K562 (cell line): ENCODE measurements at regions not wholly inside any gene's neighbourhood (a gene's known extent, or its start where the extent isn't known, plus 50 kb on each side); places are given as distances from the start of the nearest gene placed in this dataset.

Experiments
- ATAC-seq: fragments of 200-7000 bp; cut with Tn5 transposase; 3 replicates; pipeline ENCODE4 v1.9.1; 2020; ENCODE audit warnings: moderate library complexity
- BruUV-seq: library from RNA; stranded (reverse); fragments of 400-500 nt; replicated peaks from 2 replicates; lab custom pipeline; 2021; lab: Mats Ljungman, UMichigan
- CTCF ChIA-PET: fragments of 300-600 bp; formaldehyde crosslinking; extraction: SDS; loops from one replicate; lab custom pipeline; 2021; ENCODE audit warnings: low intra/inter-chr PET ratio; lab: Yijun Ruan, JAX
- POLR2A ChIA-PET: fragments of 300-600, 350-650 bp; sonication (Branson Sonifier 250); formaldehyde crosslinking; extraction: SDS; loops from one replicate; lab custom pipeline; 2021; ENCODE audit warnings: antibody characterized with exemption, inconsistent platforms; lab: Yijun Ruan, JAX
- DNase-seq, 4 experiments: peaks; one replicate each; pipeline versions ENCODE4 v3.0.0 to v3.0.0-alpha.2; 2011 to 2018; ENCODE audit warnings: low spot score in 3 of 4, mixed read lengths in 3 of 4; ENCODE audit errors: extremely low read depth in 1 of 4
- FAIRE-seq: peaks from 2 replicates; lab custom pipeline; 2011; peaks lifted over from hg19 to GRCh38; lab: Jason Lieb, UNC
- H2AFZ ChIP-seq: 2 replicates; pipeline ENCODE4 v1.6.0; 2011; ENCODE audit warnings: low read depth, low read length, control low read depth, inconsistent platforms
- H3K27ac ChIP-seq: fragments of 200-600 bp; 3 replicates; pipeline ENCODE4 v1.8.0; 2011; ENCODE audit warnings: low read depth, mild to moderate bottlenecking, control low read depth, inconsistent platforms, low read length, moderate library complexity, mixed read lengths; ENCODE audit errors: extremely low read depth
- H3K27me3 ChIP-seq, 2 experiments: fragments of 300-600 bp in 1 of 2; 2 replicates in 1 of 2; 3 replicates in 1 of 2; pipeline versions ENCODE4 v1.6.0 to v1.8.0; 2011; ENCODE audit warnings: inconsistent platforms in 2 of 2, low read length in 2 of 2, mild to moderate bottlenecking in 1 of 2, mixed read lengths in 1 of 2, moderate library complexity in 1 of 2; ENCODE audit not compliant: control insufficient read depth in 2 of 2, insufficient read depth in 2 of 2
- H3K36me3 ChIP-seq: fragments of 300-600 bp; 3 replicates; pipeline ENCODE4 v1.8.0; 2011; ENCODE audit warnings: mild to moderate bottlenecking, low read length, inconsistent platforms; ENCODE audit not compliant: control insufficient read depth, insufficient read depth
- H3K4me1 ChIP-seq, 2 experiments: fragments of 200-600 bp in 1 of 2; replicated peaks in 1 of 2; 2 replicates in 1 of 2; 3 replicates in 1 of 2; pipeline versions ENCODE4 v1.5.1 to v1.8.0; 2011; ENCODE audit warnings: inconsistent platforms in 2 of 2, low read length in 2 of 2, mild to moderate bottlenecking in 1 of 2, mixed read lengths in 1 of 2, moderate library complexity in 1 of 2; ENCODE audit not compliant: control insufficient read depth in 2 of 2, insufficient read depth in 2 of 2
- H3K4me2 ChIP-seq: 2 replicates; pipeline ENCODE4 v1.6.1; 2011; ENCODE audit warnings: low read length, control low read depth, inconsistent platforms, mixed read lengths; ENCODE audit not compliant: insufficient read depth
- H3K4me3 ChIP-seq: fragments of 200-600 bp; sonication (generic), shearing (Covaris generic); 2 replicates; pipeline ENCODE4 v1.5.1; 2016; ENCODE audit warnings: control low read depth, inconsistent platforms
- H3K79me2 ChIP-seq: fragments of 200-600 bp; 3 replicates; pipeline ENCODE4 v1.8.0; 2011; ENCODE audit warnings: low read length, inconsistent platforms; ENCODE audit not compliant: control insufficient read depth, insufficient read depth
- H3K9ac ChIP-seq, 2 experiments: 2 replicates each; pipeline versions ENCODE4 v1.6.0 to v1.6.1; 2011; ENCODE audit warnings: low read depth in 2 of 2, low read length in 2 of 2, control low read depth in 1 of 2, inconsistent platforms in 1 of 2, mild to moderate bottlenecking in 1 of 2, mixed read lengths in 1 of 2; ENCODE audit not compliant: insufficient read depth in 1 of 2
- H3K9me1 ChIP-seq: one replicate; pipeline ENCODE4 v1.6.0; 2011; ENCODE audit warnings: inconsistent platforms, mild to moderate bottlenecking, low read length, moderate library complexity; ENCODE audit not compliant: control insufficient read depth, insufficient read depth
- H3K9me3 ChIP-seq: replicated peaks from 2 replicates; pipeline ENCODE4 v1.5.1; 2011; ENCODE audit warnings: low read depth, low read length, inconsistent platforms; ENCODE audit not compliant: control insufficient read depth, insufficient read depth
- H4K20me1 ChIP-seq: replicated peaks from 2 replicates; pipeline ENCODE4 v1.6.1; 2011; ENCODE audit warnings: low read length, inconsistent platforms, mixed read lengths; ENCODE audit not compliant: control insufficient read depth, insufficient read depth
- ATF2 ChIP-seq: sonication (generic); formaldehyde crosslinking; IDR thresholded peaks from 2 replicates; pipeline ENCODE4 v1.8.1; 2022; ENCODE audit warnings: missing genetic modification reagents
- CHD4 ChIP-seq: fragments of 200-600 bp; sonication (generic); IDR thresholded peaks from 3 replicates; pipeline ENCODE4 v1.6.1; 2012; ENCODE audit warnings: low read depth, mild to moderate bottlenecking, mixed read lengths, low read length, inconsistent platforms; ENCODE audit not compliant: insufficient read depth, insufficient replicate concordance, poor library complexity, severe bottlenecking
- ETV6 ChIP-seq, 3 experiments: fragments of 150-350 bp in 1 of 3; sonication (generic) in 1 of 3; formaldehyde crosslinking in 1 of 3; IDR thresholded peaks; 2 replicates each; pipeline versions ENCODE4 v1.6.1 to v1.8.0; 2014 to 2022; ENCODE audit warnings: borderline replicate concordance in 2 of 3, low read depth in 2 of 3, antibody characterized with exemption in 1 of 3, low read length in 1 of 3, mild to moderate bottlenecking in 1 of 3, missing genetic modification reagents in 1 of 3
- JUND ChIP-seq, 2 experiments: IDR thresholded peaks; 2 replicates in 1 of 2; 3 replicates in 1 of 2; pipeline ENCODE4 v1.6.1; 2011; ENCODE audit warnings: borderline replicate concordance in 2 of 2, low read depth in 2 of 2, low read length in 2 of 2, improper control_type of control experiment in 1 of 2, missing biosample characterization in 1 of 2, missing genetic modification characterization in 1 of 2, missing genetic modification reagents in 1 of 2
- NCOR1 ChIP-seq: fragments of 450-650 bp; IDR thresholded peaks from 2 replicates; pipeline ENCODE4 v1.6.1; 2016; ENCODE audit warnings: mild to moderate bottlenecking, moderate library complexity
- NR1H2 ChIP-seq: sonication (generic); formaldehyde crosslinking; IDR thresholded peaks from 2 replicates; pipeline ENCODE4 v1.4.0; 2020; ENCODE audit warnings: mild to moderate bottlenecking, missing genetic modification reagents
- OTX1 ChIP-seq: fragments of 450-650 bp; formaldehyde crosslinking; IDR thresholded peaks from 2 replicates; pipeline ENCODE4 v1.4.0; 2022; ENCODE audit warnings: mild to moderate bottlenecking
- PBX2 ChIP-seq, 2 experiments: IDR thresholded peaks in 1 of 2; conservative IDR thresholded peaks in 1 of 2; 2 replicates each; pipeline ENCODE4 v1.6.1; 2016; ENCODE audit warnings: low read depth in 2 of 2, mild to moderate bottlenecking in 1 of 2, missing compliant biosample characterization in 1 of 2, missing genetic modification characterization in 1 of 2, moderate library complexity in 1 of 2
- PREB ChIP-seq: sonication (generic); formaldehyde crosslinking; IDR thresholded peaks from 2 replicates; pipeline ENCODE4 v1.8.1; 2023; ENCODE audit warnings: mild to moderate bottlenecking, missing genetic modification reagents
- ZNF398 ChIP-seq: fragments of 250-450 bp; sonication (Bioruptor Pico); IDR thresholded peaks from 2 replicates; pipeline ENCODE4 v1.8.0; 2021; ENCODE audit warnings: moderate library complexity, mild to moderate bottlenecking, inconsistent platforms
- WGBS: fragments of 100-300 bp; shearing (Covaris generic); methylation state at CpG from one replicate; pipeline ENCODE4 v1.1.6; 2016; ENCODE audit warnings: low coverage, mixed read lengths; ENCODE audit not compliant: insufficient coverage; ENCODE audit errors: missing lambda C conversion rate; 5-methylcytosine and 5-hydroxymethylcytosine counted together
- in situ Hi-C: fragments of 300-500 bp; cut with MboI; formaldehyde crosslinking; loops from 4 replicates; pipeline ENCODE4 v1.15.0; 2018; ENCODE audit warnings: inconsistent platforms, mixed read lengths
- intact Hi-C: fragments of 100-400 bp; cut with micrococcal nuclease; formaldehyde crosslinking; loops from 2 replicates; pipeline ENCODE4 v1.14.2; 2022

GRCh38 chr2:21676041-21676440 lies 552.3 kb downstream of the TDRD15 start:
- WGBS = 13% methylated on average over 1 of the region's 1 CpG
- H3K27ac ChIP-seq = no peak overlapping the region
- H3K9me3 ChIP-seq = 0 out of 2 replicates have a peak, but pooled peaks cover 2% of the 10 kb centered on the region
- FAIRE-seq = no peak
- H3K27me3 ChIP-seq = no peaks in the 10 kb centered on the region
- ATAC-seq = no peak
- H3K36me3 ChIP-seq = no peaks in the 10 kb centered on the region
- no peak for DNase-seq
- no peaks in the 10 kb centered on the region for H3K9me1 ChIP-seq
- no peaks in the 10 kb centered on the region for H4K20me1 ChIP-seq
- no peak overlapping the region for H3K4me2 ChIP-seq
- no TSS peak for BruUV-seq
- no peaks in the 10 kb centered on the region for H3K4me1 ChIP-seq
- in situ Hi-C loops = no loop called here
- no peak overlapping the region for H3K9ac ChIP-seq
- no peaks in the 10 kb centered on the region for H3K79me2 ChIP-seq
- ChIA-PET CTCF (no interaction called here), POLR2A (no interaction called here)
- H2AFZ ChIP-seq = no peak overlapping the region
- intact Hi-C loops = no loop called here
- H3K4me3 ChIP-seq = no peak overlapping the region
- TF ChIP-seq NR1H2 (CRISPR knock-in tag) (no peak), PBX2 (CRISPR knock-in tag; IDR thresholded peaks at IDR 0.05; ENCODE audit: low read depth) (no peak), PBX2 (tag; conservative IDR thresholded peaks at IDR 0.05; ENCODE audit: low read depth) (no peak), NCOR1 (no peak), PREB (CRISPR knock-in tag) (no peak), OTX1 (CRISPR knock-in tag) (no peak), ETV6 (IDR thresholded peaks at IDR 0.05; ENCODE audit: borderline replicate concordance in 1 of 2, low read depth in 2 of 2, low read length in 1 of 2) (no peak), ETV6 (CRISPR knock-in tag; IDR thresholded peaks at IDR 0.05; ENCODE audit: borderline replicate concordance) (no peak), CHD4 (no peak), ATF2 (CRISPR knock-in tag) (no peak), JUND (IDR thresholded peaks at IDR 0.05; ENCODE audit: borderline replicate concordance, low read depth, low read length) (no peak), JUND (tag; IDR thresholded peaks at IDR 0.05; ENCODE audit: borderline replicate concordance, low read depth, low read length) (no peak), ZNF398 (CRISPR knock-in tag) (no peak)
